Thoracic aorta (tissue), 2 donors: ENCODE measurements at regions not wholly inside any gene's neighbourhood (a gene's known extent, or its start where the extent isn't known, plus 50 kb on each side); places are given as distances from the start of the nearest gene placed in this dataset.

Experiments
- ATAC-seq: fragments of 150-250 bp; one replicate; pipeline ENCODE4 v1.8.0; 2017; ENCODE audit warnings: low read depth; ENCODE audit not compliant: insufficient number of reproducible peaks, low FRiP score
- DNase-seq: peaks from one replicate; pipeline ENCODE4 v3.0.0-alpha.2; 2020; ENCODE audit warnings: low spot score
- H3K27ac ChIP-seq, 2 donors: fragments of 200-600 bp; sonication (generic); 1 replicate in 1 of 2; 2 replicates in 1 of 2; pipeline ENCODE4 v1.5.1; 2016; ENCODE audit warnings: mild to moderate bottlenecking in 2 of 2, moderate library complexity in 2 of 2
- H3K27me3 ChIP-seq: fragments of 200-600 bp; sonication (generic); replicated peaks from 2 replicates; pipeline ENCODE4 v1.6.0; 2016; ENCODE audit warnings: mild to moderate bottlenecking; ENCODE audit not compliant: insufficient read depth
- H3K36me3 ChIP-seq: fragments of 200-600 bp; sonication (generic); one replicate; pipeline ENCODE4 v1.5.1; 2016
- H3K4me1 ChIP-seq, 2 donors: fragments of 200-600 bp; sonication (generic); 1 replicate in 1 of 2; 2 replicates in 1 of 2; pipeline versions ENCODE4 v1.5.1 to v1.6.0; 2016; ENCODE audit warnings: low read depth in 2 of 2, mild to moderate bottlenecking in 1 of 2; ENCODE audit not compliant: control insufficient read depth in 1 of 2
- H3K4me3 ChIP-seq: fragments of 200-600 bp; sonication (generic); 2 replicates; pipeline ENCODE4 v1.5.1; 2016; ENCODE audit warnings: mild to moderate bottlenecking
- H3K9me3 ChIP-seq: fragments of 200-600 bp; sonication (generic); 2 replicates; pipeline ENCODE4 v1.5.1; 2016
- TF ChIP-seq, protein P1 (sequence below): fragments of 200-600 bp; sonication (generic); IDR thresholded peaks from one replicate; pipeline ENCODE4 v1.5.1; 2019; ENCODE audit warnings: antibody characterized with exemption

DNA sequence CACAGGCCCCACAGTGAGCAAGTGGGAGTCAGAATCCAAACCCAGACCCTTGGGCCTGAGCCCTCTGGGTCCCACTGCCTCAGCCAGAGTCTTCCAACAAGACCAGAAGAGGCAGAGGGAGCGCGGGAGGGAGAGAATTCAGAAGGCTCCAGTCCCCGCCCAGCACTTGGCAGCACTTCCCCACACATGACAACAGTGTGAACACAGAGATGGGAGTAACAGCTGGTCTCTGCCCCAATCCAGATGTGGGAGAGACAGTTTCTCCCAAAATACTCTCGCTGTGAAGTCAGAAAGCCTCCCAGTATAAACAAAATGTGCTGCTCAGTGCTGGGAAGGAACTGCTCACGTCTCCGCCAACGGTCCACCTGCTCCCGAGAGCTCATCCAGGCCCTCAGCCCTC is 219.9 kb downstream of the MN1 start:
- no peaks in the 10 kb centered on the region for H3K36me3 ChIP-seq
- H3K27ac ChIP-seq: no peak overlapping the region
- H3K9me3 ChIP-seq: no peaks in the 10 kb centered on the region
- no peak for ATAC-seq
- H3K4me1 ChIP-seq: peaks cover 0 to 9% of the 10 kb centered on the region in 2 donors
- no peaks in the 10 kb centered on the region for H3K27me3 ChIP-seq
- DNase-seq: peak; percentile 13
- H3K4me3 ChIP-seq: no peak overlapping the region
- TF ChIP-seq, protein P1, sequence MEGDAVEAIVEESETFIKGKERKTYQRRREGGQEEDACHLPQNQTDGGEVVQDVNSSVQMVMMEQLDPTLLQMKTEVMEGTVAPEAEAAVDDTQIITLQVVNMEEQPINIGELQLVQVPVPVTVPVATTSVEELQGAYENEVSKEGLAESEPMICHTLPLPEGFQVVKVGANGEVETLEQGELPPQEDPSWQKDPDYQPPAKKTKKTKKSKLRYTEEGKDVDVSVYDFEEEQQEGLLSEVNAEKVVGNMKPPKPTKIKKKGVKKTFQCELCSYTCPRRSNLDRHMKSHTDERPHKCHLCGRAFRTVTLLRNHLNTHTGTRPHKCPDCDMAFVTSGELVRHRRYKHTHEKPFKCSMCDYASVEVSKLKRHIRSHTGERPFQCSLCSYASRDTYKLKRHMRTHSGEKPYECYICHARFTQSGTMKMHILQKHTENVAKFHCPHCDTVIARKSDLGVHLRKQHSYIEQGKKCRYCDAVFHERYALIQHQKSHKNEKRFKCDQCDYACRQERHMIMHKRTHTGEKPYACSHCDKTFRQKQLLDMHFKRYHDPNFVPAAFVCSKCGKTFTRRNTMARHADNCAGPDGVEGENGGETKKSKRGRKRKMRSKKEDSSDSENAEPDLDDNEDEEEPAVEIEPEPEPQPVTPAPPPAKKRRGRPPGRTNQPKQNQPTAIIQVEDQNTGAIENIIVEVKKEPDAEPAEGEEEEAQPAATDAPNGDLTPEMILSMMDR: no peak

DNA sequence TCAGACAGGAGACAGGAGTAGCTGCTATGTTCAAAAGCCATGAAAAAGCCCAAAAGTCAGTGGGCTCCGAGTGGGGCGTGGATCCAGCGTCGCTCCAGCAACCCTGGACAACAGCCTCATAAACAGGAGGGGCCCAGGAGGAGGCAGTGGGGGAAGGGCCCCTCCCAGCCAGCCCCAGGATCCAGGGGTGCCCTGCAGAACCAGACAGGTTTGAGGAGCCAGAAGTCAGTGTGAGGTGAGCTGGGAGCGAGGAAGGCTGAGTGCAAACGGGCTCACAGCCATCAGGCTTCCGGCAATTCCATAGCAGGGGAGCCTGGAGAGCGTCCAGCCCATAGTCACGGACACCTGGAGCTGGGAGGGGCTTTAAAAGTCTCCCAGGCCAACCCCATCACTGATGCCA is 217.7 kb downstream of the MN1 start:
- TF ChIP-seq, protein P1: no peak
- Histone ChIP-seq H3K4me1 (peaks cover 0 to 9% of the 10 kb centered on the region in 2 donors), H3K9me3 (no peaks in the 10 kb centered on the region), H3K27ac (no peak overlapping the region), H3K4me3 (no peak overlapping the region), H3K36me3 (no peaks in the 10 kb centered on the region), H3K27me3 (no peaks in the 10 kb centered on the region)
- DNase-seq (no peak), ATAC-seq (no peak)

DNA sequence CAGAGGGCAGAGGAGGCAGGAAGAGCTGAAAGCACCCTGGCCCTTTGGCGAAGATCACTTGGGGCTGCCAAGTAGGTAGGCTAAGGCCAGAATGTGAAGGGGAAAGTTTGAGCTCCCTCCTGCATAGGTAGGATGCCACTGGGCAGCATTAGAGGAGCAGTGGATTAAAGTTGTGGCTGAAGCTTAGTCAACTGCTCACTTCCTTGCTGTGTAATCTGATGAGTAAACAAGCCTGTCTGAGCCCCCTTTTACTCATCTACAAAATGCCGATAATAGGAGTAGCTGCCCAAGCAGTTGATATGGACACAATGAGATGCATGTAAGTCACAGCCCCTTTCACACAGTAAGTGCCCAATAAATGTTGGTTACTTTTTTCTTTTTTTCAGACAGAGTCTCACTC is 216.4 kb downstream of the MN1 start:
- no peak for DNase-seq
- TF ChIP-seq, protein P1: no peak
- no peaks in the 10 kb centered on the region for H3K9me3 ChIP-seq
- H3K27ac ChIP-seq: no peak overlapping the region
- ATAC-seq: no peak
- H3K36me3 ChIP-seq: no peaks in the 10 kb centered on the region
- no peak overlapping the region for H3K4me3 ChIP-seq
- H3K4me1 ChIP-seq: peaks cover 0 to 9% of the 10 kb centered on the region in 2 donors
- H3K27me3 ChIP-seq: no peaks in the 10 kb centered on the region

DNA sequence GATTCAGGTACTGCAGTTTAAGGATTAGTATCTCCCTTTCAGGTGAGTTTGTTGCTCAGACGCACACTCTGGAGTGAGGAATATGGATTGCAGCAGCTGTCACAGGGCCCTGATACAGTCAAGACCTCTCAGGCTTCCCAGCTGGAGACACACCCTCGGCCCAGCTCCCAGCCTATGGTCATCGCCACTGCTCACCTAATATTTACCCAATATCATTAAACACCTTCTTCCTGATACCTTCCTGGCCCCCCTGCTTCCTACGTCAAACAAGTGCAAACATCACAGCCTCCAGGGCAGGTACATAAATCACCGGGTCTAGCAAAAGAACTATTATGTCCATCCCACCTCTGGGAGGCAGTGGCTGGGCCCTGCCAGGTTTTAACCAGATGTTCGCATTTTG is 213.3 kb downstream of the MN1 start:
- TF ChIP-seq, protein P1: no peak
- Histone ChIP-seq H3K4me3 (no peak overlapping the region), H3K36me3 (no peaks in the 10 kb centered on the region), H3K4me1 (peaks cover 0 to 10% of the 10 kb centered on the region in 2 donors), H3K9me3 (no peaks in the 10 kb centered on the region), H3K27me3 (no peaks in the 10 kb centered on the region), H3K27ac (no peak overlapping the region)
- DNase-seq (no peak), ATAC-seq (no peak)

DNA sequence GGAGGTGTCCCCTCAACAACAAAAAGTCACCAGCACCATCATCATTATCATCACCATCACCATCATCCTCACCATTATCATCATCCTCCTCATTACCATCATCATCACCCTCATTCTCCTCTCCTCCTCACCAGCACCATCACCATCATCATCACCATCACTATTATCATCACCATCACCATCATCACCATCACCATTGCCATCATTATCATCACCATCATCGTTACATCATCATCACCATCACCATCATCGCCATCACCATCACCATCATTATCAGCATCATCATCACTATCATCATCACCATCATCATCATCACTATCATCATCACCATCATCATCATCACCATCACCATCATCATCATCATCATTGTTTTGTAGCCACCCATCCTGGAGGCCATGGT is 212.6 kb downstream of the MN1 start:
- TF ChIP-seq, protein P1: no peak
- DNase-seq: no peak

More for the DNA sequence above, 212.6 kb downstream of the MN1 start:
- Histone ChIP-seq H3K4me3 (no peak overlapping the region), H3K36me3 (no peaks in the 10 kb centered on the region), H3K27me3 (no peaks in the 10 kb centered on the region), H3K4me1 (peaks cover 0 to 10% of the 10 kb centered on the region in 2 donors), H3K27ac (no peak overlapping the region), H3K9me3 (no peaks in the 10 kb centered on the region)
- ATAC-seq: no peak
